Esophagus muscularis mucosa (tissue), 4 donors: ENCODE measurements at regions not wholly inside any gene's neighbourhood (a gene's known extent, or its start where the extent isn't known, plus 50 kb on each side); places are given as distances from the start of the nearest gene placed in this dataset.

ENCODE experiments used
- DNase-seq: peaks from one replicate; pipeline ENCODE4 v3.0.0-alpha.2; 2017; ENCODE audit errors: extremely low spot score
- H3K27ac ChIP-seq, 4 donors: fragments of 200-600 bp; sonication (generic); replicated peaks in 1 of 4; 1 replicate in 3 of 4; 2 replicates in 1 of 4; pipeline ENCODE4 v1.5.1; 2016 to 2019; ENCODE audit warnings: mild to moderate bottlenecking in 1 of 4
- H3K27me3 ChIP-seq, 4 donors: fragments of 200-600 bp; sonication (generic); one replicate each; pipeline versions ENCODE4 v1.5.1 to v1.6.0; 2016 to 2019
- H3K36me3 ChIP-seq, 4 donors: fragments of 200-600 bp; sonication (generic); one replicate each; pipeline ENCODE4 v1.5.1; 2016 to 2019
- H3K4me1 ChIP-seq, 4 donors: fragments of 200-600 bp; sonication (generic); one replicate each; pipeline ENCODE4 v1.5.1; 2016 to 2019
- H3K4me3 ChIP-seq, 4 donors: fragments of 200-600 bp; sonication (generic); 1 replicate in 2 of 4; 2 replicates in 2 of 4; pipeline ENCODE4 v1.5.1; 2016 to 2019; ENCODE audit warnings: mild to moderate bottlenecking in 4 of 4, moderate library complexity in 1 of 4
- H3K9me3 ChIP-seq, 4 donors: fragments of 200-600 bp; sonication (generic); 1 replicate in 3 of 4; 2 replicates in 1 of 4; pipeline ENCODE4 v1.5.1; 2016 to 2019
- CTCF ChIP-seq, 3 experiments: fragments of 200-600 bp in 2 of 3; fragments of 450-650 bp in 1 of 3; sonication (generic) in 2 of 3; IDR thresholded peaks; one replicate each; pipeline ENCODE4 v1.5.1; 2017 to 2019; ENCODE audit warnings: antibody characterized with exemption in 3 of 3, mild to moderate bottlenecking in 2 of 3, moderate library complexity in 1 of 3
- EP300 ChIP-seq: sonication (generic); formaldehyde crosslinking; IDR thresholded peaks from one replicate; pipeline ENCODE4 v1.6.1; 2017; ENCODE audit warnings: antibody characterized with exemption
- POLR2A ChIP-seq: fragments of 450-650 bp; IDR thresholded peaks from one replicate; pipeline ENCODE4 v1.6.1; 2017; ENCODE audit warnings: antibody characterized with exemption, moderate library complexity, mild to moderate bottlenecking, low read depth
- POLR2AphosphoS5 ChIP-seq, 2 donors: sonication (generic); formaldehyde crosslinking; IDR thresholded peaks; one replicate each; pipeline ENCODE4 v1.6.1; 2017; ENCODE audit warnings: antibody characterized with exemption in 2 of 2
- WGBS: methylation state at CpG from one replicate; pipeline ENCODE4 v1.1.5; 2018; 5-methylcytosine and 5-hydroxymethylcytosine counted together
- intact Hi-C: fragments of 100-400 bp; cut with DNase I; formaldehyde crosslinking; loops from one replicate; pipeline ENCODE4 v1.15.1; 2023

- Histone ChIP-seq H3K4me1 (no peaks in the 10 kb centered on the region), H3K4me3 (no peak overlapping the region), H3K9me3 (no peaks in the 10 kb centered on the region), H3K27me3 (no peaks in the 10 kb centered on the region), H3K36me3 (no peaks in the 10 kb centered on the region), H3K27ac (no peak overlapping the region)
- TF ChIP-seq POLR2A (no peak), POLR2AphosphoS5 (IDR thresholded peaks at IDR 0.05) (no peak), EP300 (no peak), CTCF (IDR thresholded peaks at IDR 0.05) (no peak)
- DNase-seq, result no peak
- 50% methylated on average over 2 of the region's 2 CpGs for WGBS
- intact Hi-C loops, result no loop called here
These were observed 402.3 kb upstream of the SLITRK6 start for GRCh38 chr13:86201477-86201876.

GRCh38 chr13:86193281-86193680 lies 394.1 kb upstream of the SLITRK6 start:
- intact Hi-C loops, result no loop called here
- H3K4me3 ChIP-seq, result no peak overlapping the region
- no peaks in the 10 kb centered on the region for H3K36me3 ChIP-seq
- no peak overlapping the region for H3K27ac ChIP-seq
- no peak for DNase-seq
- TF ChIP-seq CTCF (IDR thresholded peaks at IDR 0.05), result no peak
- no peak for TF ChIP-seq POLR2AphosphoS5 (IDR thresholded peaks at IDR 0.05)
- H3K9me3 ChIP-seq, result no peaks in the 10 kb centered on the region
- no peaks in the 10 kb centered on the region for H3K27me3 ChIP-seq
- WGBS, result 54% methylated on average over 1 of the region's 1 CpG
- no peaks in the 10 kb centered on the region for H3K4me1 ChIP-seq

- intact Hi-C loops, result no loop called here
- H3K27ac ChIP-seq, result no peak overlapping the region
- 93% methylated on average over 4 of the region's 4 CpGs for WGBS
- no peaks in the 10 kb centered on the region for H3K36me3 ChIP-seq
- no peaks in the 10 kb centered on the region for H3K4me1 ChIP-seq
- TF ChIP-seq CTCF (IDR thresholded peaks at IDR 0.05) (no peak), EP300 (no peak), POLR2AphosphoS5 (IDR thresholded peaks at IDR 0.05) (no peak), POLR2A (no peak)
- no peak for DNase-seq
- no peaks in the 10 kb centered on the region for H3K27me3 ChIP-seq
- no peaks in the 10 kb centered on the region for H3K9me3 ChIP-seq
- H3K4me3 ChIP-seq, result no peak overlapping the region
These were observed 389.0 kb upstream of the SLITRK6 start for GRCh38 chr13:86188170-86188569.

GRCh38 chr13:86185636-86186035 lies 386.4 kb upstream of the SLITRK6 start:
- no peak for DNase-seq
- intact Hi-C loops, result no loop called here
- no peaks in the 10 kb centered on the region for H3K36me3 ChIP-seq

More at GRCh38 chr13:86185636-86186035, 386.4 kb upstream of the SLITRK6 start:
- Histone ChIP-seq H3K27ac (no peak overlapping the region), H3K4me3 (no peak overlapping the region), H3K4me1 (no peaks in the 10 kb centered on the region), H3K27me3 (no peaks in the 10 kb centered on the region), H3K9me3 (no peaks in the 10 kb centered on the region)
- TF ChIP-seq POLR2AphosphoS5 (IDR thresholded peaks at IDR 0.05) (no peak), EP300 (no peak), POLR2A (no peak), CTCF (IDR thresholded peaks at IDR 0.05) (no peak)
- WGBS, result 82% methylated on average over 5 of the region's 5 CpGs
